Ammon's horn (tissue), 1 donor: ENCODE measurements at regions not wholly inside any gene's neighbourhood (a gene's known extent, or its start where the extent isn't known, plus 50 kb on each side); places are given as distances from the start of the nearest gene placed in this dataset.

Experiments used
- DNase-seq: peaks from one replicate; pipeline ENCODE4 v3.0.0-alpha.2; 2016; ENCODE audit warnings: low spot score

DNA sequence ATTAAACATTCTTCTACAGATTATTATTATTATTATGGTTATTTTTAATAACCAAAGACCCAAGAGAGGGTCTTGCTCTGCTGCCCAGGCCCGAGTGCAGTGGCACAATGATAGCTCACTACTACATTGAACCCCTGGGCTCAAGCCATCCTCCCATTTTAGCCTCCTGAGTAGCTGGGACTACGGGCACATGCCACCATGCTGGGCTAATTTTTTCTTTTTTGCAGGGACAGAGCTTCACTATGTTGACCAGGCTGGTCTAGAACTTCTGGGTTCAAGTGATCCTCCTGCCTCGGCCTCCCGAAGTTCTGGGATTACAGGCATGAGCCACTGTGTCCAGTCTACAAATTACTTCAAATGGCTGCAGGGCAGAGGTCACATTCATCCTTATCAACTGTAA is 179.8 kb downstream of the KCNRG start:
- DNase-seq = no peak

DNA sequence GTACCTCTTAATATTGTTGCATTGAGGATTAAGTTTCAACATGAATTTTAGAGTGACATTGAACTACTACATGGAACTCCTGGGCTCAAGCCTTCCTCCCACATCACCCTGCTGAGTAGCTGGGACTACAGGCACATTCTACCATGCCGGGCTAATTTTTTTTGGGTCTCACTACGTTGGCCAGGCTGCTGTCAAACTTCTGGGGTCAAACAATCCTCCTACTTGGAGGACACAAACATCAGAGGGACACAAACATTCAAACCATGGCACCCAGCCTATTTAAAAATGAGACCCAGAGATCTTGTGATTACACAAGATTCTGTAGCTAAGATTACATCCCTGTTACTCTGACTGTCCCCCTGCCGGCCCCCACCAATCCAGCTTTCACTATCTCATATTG is 180.9 kb downstream of the KCNRG start:
- DNase-seq = no peak

DNA sequence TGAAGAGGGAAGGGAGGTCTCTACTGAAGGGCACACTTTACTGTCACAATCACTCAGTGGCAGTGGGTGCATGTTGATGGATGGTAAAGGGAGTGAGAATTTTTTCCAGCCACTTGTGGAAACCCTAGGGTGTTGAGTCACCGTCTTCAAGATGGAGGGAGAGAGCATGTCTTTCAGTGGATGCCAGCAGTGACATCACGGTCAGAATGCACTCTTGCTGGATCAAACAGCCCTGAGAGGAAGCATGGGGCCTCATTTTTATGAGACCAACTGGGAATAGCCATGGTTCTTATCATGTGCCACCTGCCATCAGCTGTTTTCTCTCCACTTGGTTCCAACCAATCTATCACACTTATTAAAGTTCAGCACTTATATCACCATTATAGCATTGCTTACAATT is 182.5 kb downstream of the KCNRG start:
- DNase-seq = no peak

DNA sequence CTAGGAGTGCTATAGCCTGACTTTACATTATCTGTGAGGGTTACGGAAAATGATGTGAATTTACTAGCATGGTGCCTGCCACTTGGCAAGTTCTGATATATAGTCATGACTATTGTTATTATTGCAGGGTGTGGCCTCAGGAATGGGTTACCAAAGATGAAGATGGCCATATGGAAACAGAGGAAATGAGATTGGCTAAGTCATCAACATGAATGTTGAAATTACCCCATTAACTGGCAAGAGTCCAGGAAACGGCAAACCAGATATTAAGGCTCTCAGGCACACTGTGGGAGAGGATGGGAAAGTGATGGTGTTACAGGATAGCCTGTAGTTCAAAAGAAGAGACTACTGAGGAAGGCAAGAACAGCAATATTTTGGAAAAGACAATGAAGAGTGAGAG is 183.3 kb downstream of the KCNRG start:
- DNase-seq = no peak

DNA sequence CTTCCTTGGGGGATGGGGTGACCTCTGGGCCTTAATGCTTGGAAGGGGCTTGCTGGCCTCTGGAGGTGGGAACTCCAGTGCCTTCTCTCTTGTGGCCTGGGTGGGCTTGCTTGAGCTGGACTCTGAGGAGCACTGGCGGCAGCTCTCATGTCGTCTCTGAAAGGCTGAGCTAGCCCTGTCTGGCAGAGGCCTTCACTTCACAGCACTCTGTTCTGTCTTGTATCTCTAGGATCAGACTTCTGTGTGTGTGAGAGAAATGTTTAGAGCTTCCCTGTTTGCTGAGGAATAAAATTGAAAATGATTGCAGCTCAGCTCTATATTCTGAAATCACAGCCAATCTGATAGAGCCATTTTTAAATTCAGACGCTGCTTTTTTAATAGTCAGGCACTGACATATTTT is 185.3 kb downstream of the KCNRG start:
- no peak for DNase-seq

DNA sequence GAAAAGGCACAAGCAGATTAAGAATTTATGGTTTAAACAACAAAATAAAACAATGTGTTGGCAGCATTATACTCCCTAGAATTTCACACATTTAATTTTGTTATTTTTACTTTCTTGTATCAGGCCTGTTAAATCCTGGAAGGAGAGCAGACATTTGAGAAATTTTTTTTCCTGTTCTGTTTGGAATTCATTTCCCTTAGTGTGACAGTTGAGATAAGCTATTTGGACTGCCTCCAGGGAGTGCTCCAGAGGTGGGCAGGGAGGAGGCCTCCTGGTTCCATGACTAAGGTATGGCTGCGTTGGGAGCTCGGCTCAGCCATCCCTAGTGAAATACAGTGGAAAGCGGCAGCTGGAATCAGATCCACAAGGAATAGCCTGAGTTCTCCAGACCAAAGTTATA is 185.7 kb downstream of the KCNRG start:
- no peak for DNase-seq

DNA sequence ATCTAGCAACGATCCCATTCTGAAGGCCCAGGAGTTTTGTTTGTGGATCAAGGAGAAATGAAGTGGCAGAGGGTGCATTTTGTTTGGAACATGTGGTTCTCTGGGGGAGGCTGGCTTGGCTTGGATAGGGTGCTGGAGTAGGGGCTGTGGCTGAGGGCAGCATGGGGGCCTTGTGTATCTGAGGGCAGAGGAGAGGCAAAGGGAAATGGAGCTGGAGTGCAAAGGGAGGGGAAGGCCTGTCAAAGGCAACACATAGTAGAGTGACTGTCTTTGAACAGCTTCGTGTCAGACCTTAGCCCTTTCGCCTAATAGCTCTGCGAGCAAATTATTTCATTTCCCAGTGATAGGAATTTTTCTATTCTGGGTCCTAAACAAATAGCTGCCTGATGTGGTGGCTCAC is 187.2 kb downstream of the KCNRG start:
- DNase-seq = no peak

DNA sequence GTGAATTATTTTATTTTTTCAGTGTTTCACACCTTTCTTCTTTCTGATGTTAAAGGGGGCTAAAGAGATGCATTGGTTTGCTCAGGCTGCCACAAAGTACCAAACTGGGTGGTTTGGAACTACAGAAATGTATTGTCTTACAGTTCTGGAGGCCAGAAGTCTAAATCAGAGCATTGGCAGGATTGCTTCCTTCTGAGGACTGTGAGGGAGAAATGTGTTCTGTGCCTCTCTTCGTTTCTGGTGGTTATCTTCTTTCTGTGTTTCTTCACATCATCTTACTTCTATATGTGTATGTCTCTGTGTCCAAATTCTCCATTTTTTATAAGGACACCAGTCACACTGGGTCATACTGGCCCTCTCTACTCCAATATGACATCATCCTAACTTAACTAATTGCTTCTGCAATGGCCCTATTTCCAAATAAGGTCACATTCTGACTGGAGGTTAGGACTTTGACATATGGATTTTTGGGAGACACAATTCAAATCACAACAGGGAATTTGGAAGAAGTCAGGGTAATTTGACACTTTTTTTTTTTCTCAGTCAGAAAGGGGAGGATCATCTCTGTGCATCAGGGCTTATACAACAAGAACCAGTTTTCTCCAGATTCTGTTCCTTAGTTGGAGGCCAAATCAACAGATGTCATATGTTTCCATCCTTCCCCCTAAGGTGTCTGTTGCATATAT is 188.2 kb downstream of the KCNRG start:
- DNase-seq = no peak

DNA sequence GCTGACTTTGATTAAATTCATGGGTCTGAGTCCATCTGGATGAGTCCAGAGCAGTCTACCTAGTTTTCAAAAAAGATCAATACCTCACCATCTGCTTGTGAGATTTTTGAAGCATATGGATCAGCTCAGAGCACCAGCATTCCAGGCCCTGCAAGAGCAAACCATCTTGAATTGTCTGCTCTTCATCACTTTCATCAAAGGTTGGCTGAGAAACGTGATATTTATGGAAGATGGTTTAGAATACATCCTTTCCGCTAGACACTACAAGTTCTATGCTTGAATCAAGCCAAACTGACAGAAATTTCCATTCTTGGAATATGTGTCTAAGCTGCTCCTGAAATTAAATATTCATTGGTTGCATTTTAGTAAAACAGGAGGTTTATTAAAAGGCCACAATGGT is 190.3 kb downstream of the KCNRG start:
- DNase-seq = no peak

DNA sequence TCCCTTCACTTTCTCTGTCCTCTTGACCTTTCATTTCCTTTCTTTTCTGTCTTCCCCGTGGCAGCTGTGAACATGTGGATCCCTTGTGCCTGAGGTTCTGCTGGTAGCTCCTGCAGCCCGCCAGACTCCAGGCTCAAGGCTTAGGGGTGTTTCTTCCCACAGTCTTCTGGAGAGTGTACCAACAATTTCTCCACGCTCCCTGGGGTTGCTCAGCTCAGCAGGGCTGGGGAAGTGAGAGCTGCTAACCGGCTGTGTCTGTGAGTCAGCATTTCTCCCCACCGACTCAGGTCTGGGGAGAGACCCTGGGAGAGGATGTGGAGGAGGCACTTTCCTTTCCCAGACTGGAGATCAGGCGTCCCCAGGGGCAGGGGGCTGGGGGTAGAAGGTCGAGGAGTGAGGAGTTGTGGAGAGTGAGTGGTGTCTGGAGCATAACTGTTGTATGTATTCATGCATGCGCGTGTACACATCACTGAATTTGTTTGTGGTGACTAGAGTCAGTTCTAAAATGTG is 193.6 kb downstream of the KCNRG start:
- DNase-seq = peak; percentile 40

DNA sequence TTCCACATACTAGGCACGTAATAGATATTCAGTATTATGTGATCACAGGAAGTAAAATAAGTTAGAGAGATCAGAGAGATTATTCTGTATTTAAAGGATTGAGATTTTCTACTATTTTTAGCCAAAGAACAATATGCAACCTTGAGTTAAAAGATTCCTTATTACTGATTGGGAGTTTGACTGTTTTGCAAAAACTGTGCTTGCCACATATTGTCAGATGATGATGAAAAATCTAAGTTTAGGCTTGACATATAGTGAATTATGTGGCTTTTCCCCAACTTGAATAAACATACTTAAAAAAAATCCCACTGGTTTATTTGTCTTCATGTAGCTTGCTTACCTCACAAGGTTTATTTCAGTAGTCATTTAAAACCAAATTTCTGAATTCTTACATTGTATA is 194.4 kb downstream of the KCNRG start:
- no peak for DNase-seq

DNA sequence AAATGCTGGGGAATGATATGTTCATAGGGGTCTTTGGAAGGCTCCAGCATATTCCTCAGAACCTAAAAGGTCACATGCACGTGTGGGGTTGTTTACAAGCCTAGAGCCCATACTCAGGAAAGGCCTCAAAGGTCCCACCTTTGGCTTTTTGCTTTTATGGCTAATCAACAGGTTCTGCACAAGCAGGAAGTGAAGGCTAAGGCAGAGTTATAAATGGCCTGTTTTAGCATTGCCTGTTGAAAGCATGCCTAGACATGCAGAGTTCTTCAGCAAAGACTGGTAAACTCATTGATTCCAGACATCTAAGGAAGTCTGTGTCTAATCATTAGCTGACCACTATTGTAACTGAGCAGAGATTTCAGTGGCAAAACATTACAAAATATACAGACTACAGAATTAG is 198.3 kb downstream of the KCNRG start:
- DNase-seq = no peak

DNA sequence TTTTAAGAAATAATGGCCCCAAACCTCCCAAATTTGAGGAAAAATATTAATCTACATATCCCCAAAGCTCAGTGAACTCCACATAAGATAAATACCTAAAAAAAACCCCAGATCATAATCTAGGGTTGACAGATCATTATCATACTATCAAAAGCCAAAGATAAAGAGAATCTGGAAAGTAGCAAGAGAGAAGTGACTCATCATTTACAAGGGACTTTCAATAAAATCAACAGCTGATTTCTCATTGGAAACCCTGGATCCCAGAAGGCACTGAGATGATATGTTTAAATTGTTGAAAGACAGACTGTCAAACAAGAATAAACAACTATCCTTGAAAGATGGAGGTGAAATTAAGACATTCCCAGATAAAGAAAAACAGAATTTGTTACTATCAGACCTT is 199.3 kb downstream of the KCNRG start:
- DNase-seq = no peak

DNA sequence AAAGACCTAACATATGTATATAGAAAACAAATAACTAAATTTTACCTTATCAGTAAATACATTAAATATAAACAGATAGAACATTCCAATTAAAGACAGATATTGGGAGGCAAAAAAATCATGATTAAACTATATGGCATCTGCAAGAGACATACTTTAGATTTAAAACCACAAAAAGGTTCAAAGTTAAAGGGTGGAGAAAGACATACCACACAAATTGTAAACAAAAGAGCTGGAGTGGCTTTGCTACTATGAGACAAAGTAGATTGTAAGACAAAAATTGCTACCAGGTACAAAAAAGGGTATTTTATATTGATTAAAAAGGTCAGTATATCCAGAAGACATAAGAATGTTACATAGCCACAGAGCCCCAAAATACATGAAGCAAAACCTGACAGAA is 200.2 kb downstream of the KCNRG start:
- DNase-seq = no peak

DNA sequence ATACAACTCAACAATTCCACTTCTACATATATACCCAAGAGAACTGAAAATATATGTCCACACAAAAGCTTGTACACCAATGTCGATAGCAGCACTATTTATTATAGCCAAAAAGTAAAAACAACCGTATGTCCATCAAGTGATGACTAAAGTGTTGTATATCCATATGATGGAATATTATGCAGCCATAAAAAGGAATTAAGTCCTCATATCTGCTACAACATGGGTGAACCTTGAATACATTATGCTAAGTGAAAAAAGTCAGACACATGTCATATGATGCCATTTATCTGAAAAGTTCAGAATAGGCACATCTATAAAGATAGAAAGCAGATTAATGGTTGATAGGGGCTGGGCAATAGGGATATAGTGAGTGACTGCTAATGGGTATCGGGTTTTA is 204.5 kb downstream of the KCNRG start:
- DNase-seq = no peak

DNA sequence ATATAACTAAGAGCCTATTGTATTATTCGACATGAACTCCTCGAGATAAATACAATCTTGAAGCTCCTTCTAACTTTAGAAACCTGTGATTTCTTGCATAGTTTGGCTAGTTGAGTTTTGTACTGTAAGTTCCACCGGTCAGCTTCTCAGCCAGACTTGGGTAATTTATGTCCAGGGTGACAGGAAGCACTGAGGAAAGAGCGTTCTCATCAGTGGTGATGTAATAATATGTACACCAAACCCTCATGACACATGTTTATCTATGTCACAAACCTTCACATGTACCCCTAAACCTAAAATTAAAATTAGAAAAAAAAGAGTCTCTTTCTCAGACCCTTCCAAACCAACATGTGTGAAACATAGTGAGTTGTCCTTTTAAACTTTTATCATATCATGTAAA is 205.7 kb downstream of the KCNRG start:
- DNase-seq = no peak

DNA sequence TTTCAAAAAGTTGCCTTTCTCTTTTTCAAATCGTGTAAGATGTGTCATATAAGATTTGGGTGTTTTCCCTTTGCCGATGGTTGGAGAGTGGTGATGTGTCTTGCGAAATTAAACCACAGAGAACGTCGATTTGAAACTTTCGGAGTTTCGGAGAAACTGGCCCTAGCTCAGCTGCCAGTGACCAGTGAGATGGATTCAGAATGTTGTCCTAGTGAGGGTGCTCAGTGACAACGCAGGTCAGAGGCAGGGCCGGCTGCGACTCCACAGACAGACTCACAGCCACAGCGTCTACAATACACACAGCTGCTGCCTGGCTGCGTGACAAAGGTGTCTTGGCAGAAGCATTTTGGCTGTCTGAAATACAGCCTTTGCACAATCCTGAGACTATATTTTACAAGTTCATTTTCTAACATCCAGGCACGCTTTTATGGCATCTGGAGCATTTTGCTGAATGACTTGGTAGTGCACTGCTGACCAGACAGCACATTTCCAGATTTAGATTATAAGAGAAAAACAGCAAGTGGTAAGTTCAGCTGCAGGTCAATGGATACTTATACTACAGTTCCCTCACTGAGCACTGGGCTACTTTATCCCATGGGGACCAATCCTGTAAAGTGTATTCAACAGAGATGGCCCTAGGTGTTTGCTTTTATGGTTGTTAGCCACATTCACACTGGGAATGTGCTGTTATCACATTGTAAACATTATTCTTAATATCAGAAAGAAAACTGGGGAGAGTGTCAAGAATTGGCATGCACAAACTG is 207.5 kb downstream of the KCNRG start:
- DNase-seq = peak; percentile 67

DNA sequence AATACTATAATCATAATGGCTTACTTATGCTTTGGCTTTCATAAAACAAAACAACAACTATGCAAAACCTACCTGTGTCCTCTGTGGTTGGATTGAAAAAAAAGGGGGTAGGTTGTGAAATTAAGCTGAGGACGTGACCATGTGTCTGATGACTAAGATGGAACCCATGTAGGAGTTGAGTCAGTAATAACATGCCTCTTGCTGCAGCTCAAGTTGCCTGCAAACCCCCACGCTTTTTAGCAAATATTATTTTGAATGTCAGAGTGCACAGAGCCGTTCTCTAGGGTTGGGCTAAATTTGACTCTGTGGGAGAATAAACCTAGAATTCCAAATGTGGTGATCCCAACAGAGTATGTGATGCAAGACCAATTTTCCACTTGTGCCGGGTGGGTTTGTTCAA is 209.3 kb downstream of the KCNRG start:
- no peak for DNase-seq

DNA sequence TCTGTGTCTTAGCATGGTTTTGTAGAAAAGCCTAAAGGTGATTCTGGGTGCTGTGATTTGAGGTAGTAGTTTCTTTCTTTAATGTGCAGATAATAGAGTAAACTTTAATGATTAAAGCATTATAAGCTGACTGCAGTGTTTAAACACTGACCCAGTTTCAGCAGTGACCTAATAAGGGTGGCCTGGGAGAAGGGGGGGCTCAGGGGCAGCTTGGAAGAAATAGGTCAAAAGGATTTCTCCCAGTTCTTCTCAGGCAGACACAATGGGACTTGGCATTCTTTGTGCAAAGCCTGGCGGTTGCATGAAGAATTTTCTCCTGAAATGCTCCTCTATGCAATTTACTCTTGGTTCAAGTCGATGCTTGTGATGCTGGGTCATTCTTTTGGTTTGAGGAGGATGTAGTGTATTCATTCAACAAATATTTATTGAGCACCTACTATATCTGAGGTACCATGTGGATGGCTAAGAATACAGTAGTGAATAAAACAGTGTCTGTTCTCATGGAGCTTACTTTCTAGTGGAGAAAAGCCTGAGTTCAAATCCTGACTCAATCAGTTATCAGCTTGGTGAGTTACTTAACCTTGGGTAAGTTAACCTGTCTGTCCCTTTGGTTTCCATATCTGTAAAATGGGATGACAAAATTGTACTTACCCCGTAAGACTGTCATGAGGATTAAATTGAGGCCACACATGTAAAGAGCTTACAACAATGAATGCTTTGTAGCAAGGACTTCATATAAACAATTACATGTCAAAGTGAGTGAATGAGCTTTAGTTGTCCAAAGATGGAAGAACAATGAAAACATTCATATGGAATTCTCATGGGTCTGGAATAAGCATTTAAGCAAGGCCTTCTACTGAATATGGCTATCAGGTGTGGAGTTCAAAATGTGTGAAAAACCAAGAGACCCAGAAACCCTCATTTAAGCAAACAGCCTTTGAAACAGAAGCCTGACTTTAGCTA is 210.2 kb downstream of the KCNRG start:
- no peak for DNase-seq

DNA sequence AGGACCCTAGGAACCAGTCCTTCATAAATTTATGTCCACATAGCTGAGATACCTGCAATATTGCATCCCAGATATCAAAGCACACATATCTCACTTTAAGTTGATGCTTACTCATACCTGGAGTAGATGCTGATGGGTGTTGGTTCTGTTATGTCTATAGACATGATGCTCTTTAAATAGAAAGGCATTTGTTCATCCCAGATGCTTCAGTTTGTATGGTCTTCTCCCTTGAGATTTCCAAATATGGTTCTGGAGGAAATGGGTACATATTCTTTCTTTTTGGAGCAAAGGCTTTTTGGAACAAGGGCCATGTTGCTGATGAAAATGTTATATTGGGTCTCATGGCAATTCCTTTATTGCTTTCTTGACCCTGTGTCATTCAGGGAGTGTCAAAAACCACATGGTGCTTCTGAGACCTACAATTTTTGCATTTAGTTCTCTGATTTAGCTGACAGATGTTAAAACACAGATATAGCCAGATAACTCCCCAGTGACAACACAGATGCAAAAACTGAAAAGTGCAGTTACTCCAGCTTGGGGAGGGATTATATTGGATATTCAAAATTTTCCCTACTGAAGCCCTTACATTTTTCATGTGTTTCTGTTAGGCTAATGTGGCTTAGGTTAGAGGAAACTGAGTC is 211.4 kb downstream of the KCNRG start:
- no peak for DNase-seq

DNA sequence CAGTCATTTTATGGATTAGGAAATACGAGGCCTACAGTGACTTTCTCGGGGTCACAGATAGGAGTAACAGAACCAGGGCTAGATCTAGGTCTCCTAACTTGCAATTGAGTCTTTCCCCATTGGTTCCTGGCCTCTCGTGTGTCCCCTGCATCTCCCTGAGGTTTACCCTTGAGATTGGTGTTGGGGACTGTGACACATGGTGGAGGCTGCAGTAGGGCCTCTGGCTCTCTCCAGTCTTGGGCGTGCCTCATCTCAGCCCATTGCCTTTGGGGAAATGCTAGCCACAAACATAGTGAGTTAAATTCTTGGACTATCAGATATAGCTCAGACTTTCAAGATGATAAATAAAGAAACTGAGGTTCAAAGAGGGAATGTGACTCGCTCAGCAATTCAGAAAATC is 212.1 kb downstream of the KCNRG start:
- no peak for DNase-seq

DNA sequence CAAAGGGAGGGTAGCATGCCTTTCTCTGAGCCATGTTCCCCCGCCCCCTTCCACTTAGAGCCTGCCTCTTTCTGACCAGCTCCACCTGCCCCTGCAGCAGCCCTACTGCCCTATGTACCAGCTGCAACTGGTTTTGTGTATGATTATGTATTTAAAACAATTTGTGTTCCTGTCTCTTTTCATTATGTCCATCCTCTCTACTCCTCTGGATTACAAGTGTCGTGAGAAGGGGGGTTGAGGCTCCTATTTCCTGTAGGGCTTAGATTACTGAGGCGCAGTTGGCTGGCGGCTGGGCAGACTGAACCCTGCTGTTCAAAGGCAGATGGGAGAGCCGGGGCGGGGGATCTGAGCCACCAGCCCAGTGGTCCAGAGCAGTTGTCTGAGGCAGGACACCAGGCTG is 213.3 kb downstream of the KCNRG start:
- no peak for DNase-seq
